ENCODE measurements at regions not wholly inside any gene's neighbourhood (a gene's known extent, or its start where the extent isn't known, plus 50 kb on each side); places are given as distances from the start of the nearest gene placed in this dataset.

- no TSS peak for BruUV-seq (replicated peaks)
- no peaks in the 10 kb centered on the region for H3K27me3 ChIP-seq (replicated peaks; ENCODE audit: control insufficient read depth, insufficient read depth, low read length)
- DNase-seq = no peak
- ChIA-PET CTCF (no interaction called here), POLR2A (no interaction called here)
- intact Hi-C loops (cut with micrococcal nuclease; ENCODE audit: unreplicated experiment) = no loop called here
- H3K27me3 Mint-ChIP-seq (ENCODE audit: insufficient read depth, unreplicated experiment) = no peaks in the 10 kb centered on the region
- no peak overlapping the region for H3K4me3 Mint-ChIP-seq (ENCODE audit: unreplicated experiment)
- no peaks in the 10 kb centered on the region for H3K36me3 ChIP-seq (ENCODE audit: control insufficient read depth, insufficient read depth, low read length)
- no peak overlapping the region for H3K27ac Mint-ChIP-seq (ENCODE audit: unreplicated experiment)
- no peaks in the 10 kb centered on the region for H3K9me3 ChIP-seq
- H3K36me3 Mint-ChIP-seq (ENCODE audit: insufficient read depth, unreplicated experiment) = no peaks in the 10 kb centered on the region
- no peak overlapping the region for H3K4me3 ChIP-seq (ENCODE audit: low read depth, low read length)
- peaks cover 9% of the 10 kb centered on the region for H3K4me1 Mint-ChIP-seq (ENCODE audit: low read depth, unreplicated experiment)
- peaks cover 11% of the 10 kb centered on the region for H3K4me1 ChIP-seq
- TF ChIP-seq CTCF (IDR thresholded peaks at IDR 0.05; ENCODE audit: insufficient read depth in 1 of 2, low read depth in 1 of 2, low read length in 1 of 2, severe bottlenecking in 1 of 2, unreplicated experiment in 1 of 2) = no peak
- H3K9me3 Mint-ChIP-seq (ENCODE audit: unreplicated experiment) = peaks cover 20% of the 10 kb centered on the region
These were observed 52.5 kb upstream of the CD55 start for GRCh38 chr1:207268753-207269511.
